Mesenchymal stem cell (in vitro differentiated cells and primary cell): ENCODE measurements at regions not wholly inside any gene's neighbourhood (a gene's known extent, or its start where the extent isn't known, plus 50 kb on each side); places are given as distances from the start of the nearest gene placed in this dataset.

ENCODE experiments used
- DNase-seq: peaks from one replicate; pipeline ENCODE4 v3.0.0-alpha.2; 2013
- H2AFZ ChIP-seq: one replicate; pipeline ENCODE4 v1.6.1; 2013; ENCODE audit warnings: low read depth, mild to moderate bottlenecking, control low read depth, inconsistent platforms, low read length, moderate library complexity
- H2AK5ac ChIP-seq: 2 replicates; pipeline ENCODE4 v1.6.1; 2013; ENCODE audit warnings: low read length, moderate library complexity, mild to moderate bottlenecking, inconsistent platforms; ENCODE audit not compliant: severe bottlenecking
- H2BK120ac ChIP-seq: one replicate; pipeline ENCODE4 v1.6.1; 2013; ENCODE audit warnings: low read depth, mild to moderate bottlenecking, inconsistent platforms, low read length, moderate library complexity
- H2BK12ac ChIP-seq, 2 experiments: one replicate each; pipeline ENCODE4 v1.6.1; 2013; ENCODE audit warnings: inconsistent platforms in 2 of 2, low read length in 2 of 2, mild to moderate bottlenecking in 2 of 2, moderate library complexity in 2 of 2, control low read depth in 1 of 2
- H2BK15ac ChIP-seq: one replicate; pipeline ENCODE4 v1.6.1; 2013; ENCODE audit warnings: mild to moderate bottlenecking, low read depth, inconsistent platforms; ENCODE audit not compliant: poor library complexity, severe bottlenecking
- H2BK5ac ChIP-seq: 2 replicates; pipeline ENCODE4 v1.6.1; 2013; ENCODE audit warnings: low read depth, mild to moderate bottlenecking, low read length, control low read depth, inconsistent platforms; ENCODE audit not compliant: poor library complexity, severe bottlenecking
- H3K14ac ChIP-seq, 2 experiments: one replicate each; pipeline ENCODE4 v1.6.1; 2013; ENCODE audit warnings: inconsistent platforms in 2 of 2, low read length in 2 of 2, control low read depth in 1 of 2, mild to moderate bottlenecking in 1 of 2, moderate library complexity in 1 of 2
- H3K18ac ChIP-seq, 2 experiments: one replicate each; pipeline ENCODE4 v1.6.1; 2013; ENCODE audit warnings: inconsistent platforms in 2 of 2, low read length in 2 of 2, control low read depth in 1 of 2, low read depth in 1 of 2, mild to moderate bottlenecking in 1 of 2
- H3K23ac ChIP-seq, 2 experiments: one replicate each; pipeline ENCODE4 v1.6.1; 2013; ENCODE audit warnings: inconsistent platforms in 2 of 2, low read length in 2 of 2, mild to moderate bottlenecking in 2 of 2, moderate library complexity in 2 of 2, control low read depth in 1 of 2
- H3K27ac ChIP-seq: 2 replicates; pipeline ENCODE4 v1.5.1; 2013; ENCODE audit warnings: mild to moderate bottlenecking, moderate library complexity, low read length, control low read depth, inconsistent platforms; ENCODE audit not compliant: poor library complexity, severe bottlenecking
- H3K27me3 ChIP-seq, 2 experiments: 2 replicates each; pipeline versions ENCODE4 v1.6.1 to v1.7.0; 2013; ENCODE audit warnings: low read length in 2 of 2, mild to moderate bottlenecking in 2 of 2, moderate library complexity in 2 of 2, control low read depth in 1 of 2, inconsistent platforms in 1 of 2; ENCODE audit not compliant: control insufficient read depth in 1 of 2, insufficient read depth in 1 of 2
- H3K36me3 ChIP-seq, 2 experiments: 2 replicates each; pipeline versions ENCODE4 v1.6.1 to v1.7.0; 2013; ENCODE audit warnings: low read length in 2 of 2, control low read depth in 1 of 2, inconsistent platforms in 1 of 2, low read depth in 1 of 2, mild to moderate bottlenecking in 1 of 2; ENCODE audit not compliant: insufficient read depth in 2 of 2, control insufficient read depth in 1 of 2
- H3K4ac ChIP-seq, 2 experiments: one replicate each; pipeline ENCODE4 v1.6.1; 2013; ENCODE audit warnings: inconsistent platforms in 2 of 2, low read length in 2 of 2, mild to moderate bottlenecking in 2 of 2, moderate library complexity in 2 of 2, control low read depth in 1 of 2, low read depth in 1 of 2
- H3K4me1 ChIP-seq: 2 replicates; pipeline ENCODE4 v1.6.1; 2013; ENCODE audit warnings: low read depth, low read length, control low read depth; ENCODE audit not compliant: control insufficient read depth, insufficient read depth
- H3K4me2 ChIP-seq: 2 replicates; pipeline ENCODE4 v1.6.1; 2013; ENCODE audit warnings: low read length, mild to moderate bottlenecking, inconsistent platforms; ENCODE audit not compliant: poor library complexity, severe bottlenecking
- H3K4me3 ChIP-seq, 2 experiments: 2 replicates each; pipeline versions ENCODE4 v1.5.1 to v1.7.0; 2013; ENCODE audit warnings: low read length in 2 of 2, mild to moderate bottlenecking in 2 of 2, control low read depth in 1 of 2, low read depth in 1 of 2; ENCODE audit not compliant: insufficient read depth in 1 of 2
- H3K79me1 ChIP-seq: replicated peaks from 2 replicates; pipeline ENCODE4 v1.6.1; 2013; ENCODE audit warnings: mild to moderate bottlenecking, control low read depth, low read length, inconsistent platforms; ENCODE audit not compliant: poor library complexity, severe bottlenecking
- H3K9ac ChIP-seq: 2 replicates; pipeline ENCODE4 v1.7.0; 2013; ENCODE audit warnings: mild to moderate bottlenecking, low read length, moderate library complexity
- H3K9me3 ChIP-seq: 2 replicates; pipeline ENCODE4 v1.7.0; 2013; ENCODE audit warnings: mild to moderate bottlenecking, low read length; ENCODE audit not compliant: control insufficient read depth
- H4K8ac ChIP-seq: one replicate; pipeline ENCODE4 v1.6.1; 2013; ENCODE audit warnings: inconsistent platforms, mild to moderate bottlenecking, low read length, moderate library complexity
- H4K91ac ChIP-seq: one replicate; pipeline ENCODE4 v1.6.1; 2013; ENCODE audit warnings: mild to moderate bottlenecking, low read length, inconsistent platforms
- WGBS: methylation state at CpG from one replicate; pipeline ENCODE4 v1.1.7; 2013; ENCODE audit warnings: mixed read lengths; 5-methylcytosine and 5-hydroxymethylcytosine counted together

GRCh38 chr3:72044231-72044855 is 259.4 kb upstream of the PROK2 start:
- H3K18ac ChIP-seq = peak overlapping the region; percentile 34 to 71
- peaks cover 18 to 22% of the 10 kb centered on the region in 2 experiments for H3K27me3 ChIP-seq
- H3K14ac ChIP-seq = no peak overlapping the region
- H3K79me1 ChIP-seq = no peaks in the 10 kb centered on the region
- H2BK12ac ChIP-seq = peak overlapping the region; percentile 46 to 68
- H3K4me2 ChIP-seq = no peak overlapping the region
- no peak overlapping the region for H2AFZ ChIP-seq
- peaks cover 2% of the 10 kb centered on the region for H3K4me1 ChIP-seq
- no peak overlapping the region for H3K4me3 ChIP-seq
- H2BK5ac ChIP-seq = no peak overlapping the region
- peak overlapping the region; percentile 79 for H4K8ac ChIP-seq
- no peak overlapping the region for H4K91ac ChIP-seq
- peak; percentile 72 for DNase-seq
- no peak overlapping the region for H2BK15ac ChIP-seq
- 55% methylated on average over 7 of the region's 7 CpGs for WGBS
- no peaks in the 10 kb centered on the region for H3K36me3 ChIP-seq
- no peak overlapping the region for H3K23ac ChIP-seq
- H3K27ac ChIP-seq = no peak overlapping the region
- H3K9me3 ChIP-seq = no peaks in the 10 kb centered on the region
- H3K9ac ChIP-seq = no peak overlapping the region
- peak overlapping the region; percentile 1 for H2BK120ac ChIP-seq
- no peak overlapping the region for H2AK5ac ChIP-seq
- peak overlapping the region in 1 of 2 experiments; percentile 7 for H3K4ac ChIP-seq

GRCh38 chr3:72043204-72044133 is 258.5 kb upstream of the PROK2 start:
- Histone ChIP-seq H2BK12ac (peak overlapping the region in 1 of 2 experiments; percentile 46), H3K23ac (no peak overlapping the region), H2AFZ (no peak overlapping the region), H2BK5ac (no peak overlapping the region), H3K4me3 (no peak overlapping the region), H2BK15ac (no peak overlapping the region), H3K18ac (peak overlapping the region in 1 of 2 experiments; percentile 34), H3K79me1 (no peaks in the 10 kb centered on the region), H4K8ac (no peak overlapping the region), H3K36me3 (no peaks in the 10 kb centered on the region), H2AK5ac (no peak overlapping the region), H3K27ac (no peak overlapping the region), H3K4me1 (peaks cover 2% of the 10 kb centered on the region), H3K14ac (no peak overlapping the region), H2BK120ac (no peak overlapping the region), H3K4me2 (no peak overlapping the region), H3K9me3 (no peaks in the 10 kb centered on the region), H4K91ac (no peak overlapping the region), H3K4ac (no peak overlapping the region), H3K9ac (no peak overlapping the region), H3K27me3 (peaks cover 17 to 21% of the 10 kb centered on the region in 2 experiments)
- peak; percentile 79 for DNase-seq
- 82% methylated on average over 2 of the region's 3 CpGs for WGBS

GRCh38 chr3:72042397-72043203 is 257.7 kb upstream of the PROK2 start:
- H2BK15ac ChIP-seq = no peak overlapping the region
- 75% methylated on average over 7 of the region's 7 CpGs for WGBS
- no peak overlapping the region for H4K8ac ChIP-seq
- peak; percentile 89 for DNase-seq
- no peak overlapping the region for H3K27ac ChIP-seq
- no peak overlapping the region for H3K4ac ChIP-seq
- no peaks in the 10 kb centered on the region for H3K79me1 ChIP-seq
- no peak overlapping the region for H3K23ac ChIP-seq
- no peaks in the 10 kb centered on the region for H3K36me3 ChIP-seq
- no peak overlapping the region for H2AFZ ChIP-seq
- H4K91ac ChIP-seq = no peak overlapping the region
- H3K4me2 ChIP-seq = no peak overlapping the region
- no peak overlapping the region for H3K4me3 ChIP-seq
- no peak overlapping the region for H3K9ac ChIP-seq
- no peaks in the 10 kb centered on the region for H3K9me3 ChIP-seq
- peaks cover 14 to 21% of the 10 kb centered on the region in 2 experiments for H3K27me3 ChIP-seq
- H2BK120ac ChIP-seq = no peak overlapping the region
- no peak overlapping the region for H2BK12ac ChIP-seq
- H3K14ac ChIP-seq = no peak overlapping the region
- no peak overlapping the region for H2AK5ac ChIP-seq
- peaks cover 2% of the 10 kb centered on the region for H3K4me1 ChIP-seq
- H2BK5ac ChIP-seq = no peak overlapping the region
- no peak overlapping the region for H3K18ac ChIP-seq
